Upper lobe of right lung (tissue), 1 donor: ENCODE measurements at regions not wholly inside any gene's neighbourhood (a gene's known extent, or its start where the extent isn't known, plus 50 kb on each side); places are given as distances from the start of the nearest gene placed in this dataset.

Experiments
- ATAC-seq: fragments of 200-7000 bp; cut with Tn5 transposase; one replicate; pipeline ENCODE4 v1.9.1; 2020; ENCODE audit warnings: mild to moderate bottlenecking, moderate library complexity
- DNase-seq: peaks from one replicate; pipeline ENCODE4 v3.0.0-alpha.2; 2020
- H3K27ac ChIP-seq: fragments of 200-600 bp; one replicate; pipeline ENCODE4 v1.8.0; 2022
- H3K27me3 ChIP-seq: fragments of 200-600 bp; one replicate; pipeline ENCODE4 v1.8.0; 2022; ENCODE audit warnings: mild to moderate bottlenecking
- H3K36me3 ChIP-seq: fragments of 200-600 bp; one replicate; pipeline ENCODE4 v1.8.0; 2022
- H3K4me1 ChIP-seq: fragments of 200-600 bp; one replicate; pipeline ENCODE4 v1.8.0; 2022
- H3K4me3 ChIP-seq: fragments of 200-600 bp; one replicate; pipeline ENCODE4 v1.8.0; 2022; ENCODE audit warnings: mild to moderate bottlenecking
- H3K9me3 ChIP-seq: fragments of 200-600 bp; one replicate; pipeline ENCODE4 v1.8.0; 2022
- intact Hi-C: fragments of 100-400 bp; cut with DNase I; formaldehyde crosslinking; loops from one replicate; pipeline ENCODE4 v1.11.0; 2022
- TF ChIP-seq, protein P1 (sequence below): fragments of 200-600 bp; IDR thresholded peaks from one replicate; pipeline ENCODE4 v1.8.0; 2022; ENCODE audit warnings: antibody characterized with exemption
- donor health status: DM: no; HTN: yes; CAD: no; lungs with severe emphysema.

- Histone ChIP-seq H3K4me1 (no peaks in the 10 kb centered on the region), H3K9me3 (no peaks in the 10 kb centered on the region), H3K27ac (no peak overlapping the region), H3K27me3 (no peaks in the 10 kb centered on the region), H3K36me3 (no peaks in the 10 kb centered on the region), H3K4me3 (no peak overlapping the region)
- no peak for DNase-seq
- ATAC-seq: no peak
- intact Hi-C loops: no loop called here
- TF ChIP-seq, protein P1, sequence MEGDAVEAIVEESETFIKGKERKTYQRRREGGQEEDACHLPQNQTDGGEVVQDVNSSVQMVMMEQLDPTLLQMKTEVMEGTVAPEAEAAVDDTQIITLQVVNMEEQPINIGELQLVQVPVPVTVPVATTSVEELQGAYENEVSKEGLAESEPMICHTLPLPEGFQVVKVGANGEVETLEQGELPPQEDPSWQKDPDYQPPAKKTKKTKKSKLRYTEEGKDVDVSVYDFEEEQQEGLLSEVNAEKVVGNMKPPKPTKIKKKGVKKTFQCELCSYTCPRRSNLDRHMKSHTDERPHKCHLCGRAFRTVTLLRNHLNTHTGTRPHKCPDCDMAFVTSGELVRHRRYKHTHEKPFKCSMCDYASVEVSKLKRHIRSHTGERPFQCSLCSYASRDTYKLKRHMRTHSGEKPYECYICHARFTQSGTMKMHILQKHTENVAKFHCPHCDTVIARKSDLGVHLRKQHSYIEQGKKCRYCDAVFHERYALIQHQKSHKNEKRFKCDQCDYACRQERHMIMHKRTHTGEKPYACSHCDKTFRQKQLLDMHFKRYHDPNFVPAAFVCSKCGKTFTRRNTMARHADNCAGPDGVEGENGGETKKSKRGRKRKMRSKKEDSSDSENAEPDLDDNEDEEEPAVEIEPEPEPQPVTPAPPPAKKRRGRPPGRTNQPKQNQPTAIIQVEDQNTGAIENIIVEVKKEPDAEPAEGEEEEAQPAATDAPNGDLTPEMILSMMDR: no peak
These were observed 282.9 kb downstream of the DCAF12L2 start for GRCh38 chrX:125883169-125883568.

DNA sequence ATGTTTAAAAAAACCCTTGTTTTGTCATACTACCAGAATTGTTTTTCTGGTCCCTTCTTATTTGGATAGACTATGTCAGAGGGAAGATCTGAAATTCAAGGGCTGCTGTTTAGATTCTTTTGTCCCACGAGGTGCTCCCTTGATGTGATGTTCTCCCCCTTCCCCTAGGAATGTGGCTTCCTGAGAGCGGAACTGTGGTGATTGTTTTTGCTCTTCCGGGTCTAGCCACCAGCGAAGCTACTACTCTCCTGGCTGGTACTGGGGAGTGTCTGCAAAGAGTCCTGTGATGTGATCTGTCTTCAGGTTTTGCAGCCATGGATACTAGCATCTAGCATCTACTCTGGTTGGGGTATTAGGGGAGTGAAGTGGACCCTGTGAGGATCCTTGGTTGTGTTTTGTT, 271.1 kb downstream of the DCAF12L2 start:
- Histone ChIP-seq H3K9me3 (no peaks in the 10 kb centered on the region), H3K4me3 (no peak overlapping the region), H3K27ac (no peak overlapping the region), H3K36me3 (no peaks in the 10 kb centered on the region), H3K4me1 (no peaks in the 10 kb centered on the region), H3K27me3 (no peaks in the 10 kb centered on the region)
- ATAC-seq (no peak), DNase-seq (no peak)
- TF ChIP-seq, protein P1: no peak
- intact Hi-C loops: no loop called here

- H3K27ac ChIP-seq: no peak overlapping the region
- no peak for ATAC-seq
- intact Hi-C loops: no loop called here
- H3K27me3 ChIP-seq: no peaks in the 10 kb centered on the region
- no peak for DNase-seq
- H3K4me3 ChIP-seq: no peak overlapping the region
- no peaks in the 10 kb centered on the region for H3K36me3 ChIP-seq
- no peaks in the 10 kb centered on the region for H3K4me1 ChIP-seq
- no peaks in the 10 kb centered on the region for H3K9me3 ChIP-seq
- TF ChIP-seq, protein P1: no peak
These were observed 270.6 kb downstream of the DCAF12L2 start for GRCh38 chrX:125895518-125895917.

DNA sequence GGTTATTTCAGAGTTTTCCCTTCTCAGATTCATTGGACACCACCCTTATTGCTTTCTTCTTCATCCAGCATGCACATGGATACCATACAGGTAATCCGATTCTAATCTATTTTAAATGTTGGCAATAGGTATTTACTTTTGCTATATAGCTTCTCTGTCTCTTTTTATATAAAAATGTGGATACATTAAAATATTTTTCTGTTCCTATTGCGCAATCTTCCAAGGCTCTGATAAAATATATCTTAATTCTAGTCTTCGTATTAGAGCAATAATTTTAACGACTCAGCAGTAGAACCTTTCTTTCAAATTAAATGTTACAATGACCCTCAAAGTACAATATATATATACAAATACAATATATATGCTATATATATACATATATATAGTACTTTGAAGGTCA, 239.8 kb downstream of the DCAF12L2 start:
- TF ChIP-seq, protein P1: no peak
- H3K9me3 ChIP-seq: no peaks in the 10 kb centered on the region
- H3K4me1 ChIP-seq: no peaks in the 10 kb centered on the region
- ATAC-seq (no peak), DNase-seq (no peak)
- H3K27me3 ChIP-seq: no peaks in the 10 kb centered on the region
- no peaks in the 10 kb centered on the region for H3K36me3 ChIP-seq
- no peak overlapping the region for H3K4me3 ChIP-seq
- no peak overlapping the region for H3K27ac ChIP-seq
- intact Hi-C loops: no loop called here

- intact Hi-C loops: no loop called here
- no peak for DNase-seq
- Histone ChIP-seq H3K27me3 (no peaks in the 10 kb centered on the region), H3K4me3 (no peak overlapping the region), H3K9me3 (no peaks in the 10 kb centered on the region), H3K36me3 (no peaks in the 10 kb centered on the region), H3K27ac (no peak overlapping the region), H3K4me1 (no peaks in the 10 kb centered on the region)
- TF ChIP-seq, protein P1: no peak
- no peak for ATAC-seq
These were observed 225.1 kb downstream of the DCAF12L2 start for GRCh38 chrX:125940985-125941384.

GRCh38 chrX:125947501-125947900, 218.6 kb downstream of the DCAF12L2 start:
- ATAC-seq (no peak), DNase-seq (no peak)
- Histone ChIP-seq H3K36me3 (no peaks in the 10 kb centered on the region), H3K4me3 (no peak overlapping the region), H3K27ac (no peak overlapping the region), H3K4me1 (no peaks in the 10 kb centered on the region), H3K9me3 (no peaks in the 10 kb centered on the region), H3K27me3 (no peaks in the 10 kb centered on the region)
- intact Hi-C loops: no loop called here
- TF ChIP-seq, protein P1: no peak
